ENCODE measurements at regions not wholly inside any gene's neighbourhood (a gene's known extent, or its start where the extent isn't known, plus 50 kb on each side); places are given as distances from the start of the nearest gene placed in this dataset.

DNA sequence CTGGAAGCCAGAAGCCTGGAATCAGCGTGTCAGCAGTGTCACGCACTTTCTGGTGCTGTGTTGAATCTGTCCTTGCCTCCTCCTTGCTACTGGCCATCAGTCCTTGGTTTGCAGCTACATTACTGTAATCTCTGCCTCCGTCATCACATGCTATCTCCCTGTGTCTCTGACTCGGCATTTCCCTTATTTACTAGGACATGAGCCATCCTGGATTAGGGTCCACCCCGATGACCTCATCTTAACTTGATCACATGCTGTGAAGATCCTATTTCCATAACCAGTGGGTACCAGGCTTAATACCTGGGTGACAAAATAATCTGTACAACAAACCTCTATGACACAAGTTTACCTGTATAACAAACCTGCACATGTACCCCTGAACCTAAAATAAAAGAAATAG lies 518.0 kb upstream of the KLF6 start:
- no peaks in the 10 kb centered on the region for H3K79me2 ChIP-seq (ENCODE audit: low read depth)
- no peaks in the 10 kb centered on the region for H4K20me1 ChIP-seq (ENCODE audit: insufficient read depth)
- H3K4me1 ChIP-seq (replicated peaks; ENCODE audit: insufficient read depth): no peaks in the 10 kb centered on the region
- no peaks in the 10 kb centered on the region for H3K36me3 ChIP-seq (ENCODE audit: low read depth)
- H3K9me3 ChIP-seq (ENCODE audit: insufficient read depth, low read depth): no peaks in the 10 kb centered on the region; the same call in 1 of the 2 replicates
- ChIA-PET POLR2A (ENCODE audit: unreplicated experiment) (no interaction called here), CTCF (interaction anchor here (0.6 kb wide), 1 partner anchor 402 kb away, joined by 3 read pairs; no protein-coding TSS in a partner anchor)
- no peak overlapping the region for H3K4me3 ChIP-seq
- no peaks in the 10 kb centered on the region for H3K9me2 ChIP-seq (ENCODE audit: insufficient read depth)
- intact Hi-C loops (cut with micrococcal nuclease; ENCODE audit: unreplicated experiment): no loop called here
- H3F3A ChIP-seq (ENCODE audit: insufficient read depth, low read depth): no peaks in the 10 kb centered on the region
- BruUV-seq (replicated peaks): no TSS peak
- TF ChIP-seq, protein P1, sequence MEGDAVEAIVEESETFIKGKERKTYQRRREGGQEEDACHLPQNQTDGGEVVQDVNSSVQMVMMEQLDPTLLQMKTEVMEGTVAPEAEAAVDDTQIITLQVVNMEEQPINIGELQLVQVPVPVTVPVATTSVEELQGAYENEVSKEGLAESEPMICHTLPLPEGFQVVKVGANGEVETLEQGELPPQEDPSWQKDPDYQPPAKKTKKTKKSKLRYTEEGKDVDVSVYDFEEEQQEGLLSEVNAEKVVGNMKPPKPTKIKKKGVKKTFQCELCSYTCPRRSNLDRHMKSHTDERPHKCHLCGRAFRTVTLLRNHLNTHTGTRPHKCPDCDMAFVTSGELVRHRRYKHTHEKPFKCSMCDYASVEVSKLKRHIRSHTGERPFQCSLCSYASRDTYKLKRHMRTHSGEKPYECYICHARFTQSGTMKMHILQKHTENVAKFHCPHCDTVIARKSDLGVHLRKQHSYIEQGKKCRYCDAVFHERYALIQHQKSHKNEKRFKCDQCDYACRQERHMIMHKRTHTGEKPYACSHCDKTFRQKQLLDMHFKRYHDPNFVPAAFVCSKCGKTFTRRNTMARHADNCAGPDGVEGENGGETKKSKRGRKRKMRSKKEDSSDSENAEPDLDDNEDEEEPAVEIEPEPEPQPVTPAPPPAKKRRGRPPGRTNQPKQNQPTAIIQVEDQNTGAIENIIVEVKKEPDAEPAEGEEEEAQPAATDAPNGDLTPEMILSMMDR (conservative IDR thresholded peaks at IDR 0.05): no peak
- no peak for TF ChIP-seq EZH2 (IDR thresholded peaks at IDR 0.05; ENCODE audit: low read depth)
- no peak overlapping the region for H3K27ac ChIP-seq
- DNase-seq: no peak
- no peaks in the 10 kb centered on the region for H3K27me3 ChIP-seq (ENCODE audit: insufficient read depth, low read depth)
- no peak overlapping the region for H2AFZ ChIP-seq
- no peak overlapping the region for H3K4me2 ChIP-seq

GRCh38 chr10:4301291-4302045 lies 516.5 kb upstream of the KLF6 start:
- TF ChIP-seq, protein P1 (conservative IDR thresholded peaks at IDR 0.05): no peak
- no peak for TF ChIP-seq EZH2 (IDR thresholded peaks at IDR 0.05; ENCODE audit: low read depth)
- no peaks in the 10 kb centered on the region for H3F3A ChIP-seq (ENCODE audit: insufficient read depth, low read depth)
- ChIA-PET POLR2A (ENCODE audit: unreplicated experiment) (no interaction called here), CTCF (no interaction called here)
- H4K20me1 ChIP-seq (ENCODE audit: insufficient read depth): no peaks in the 10 kb centered on the region
- BruUV-seq (replicated peaks): no TSS peak
- no peak for DNase-seq
- H3K4me3 ChIP-seq: no peak overlapping the region
- H2AFZ ChIP-seq: no peak overlapping the region
- H3K79me2 ChIP-seq (ENCODE audit: low read depth): no peaks in the 10 kb centered on the region
- no peaks in the 10 kb centered on the region for H3K36me3 ChIP-seq (ENCODE audit: low read depth)
- intact Hi-C loops (cut with micrococcal nuclease; ENCODE audit: unreplicated experiment): no loop called here
- no peaks in the 10 kb centered on the region for H3K4me1 ChIP-seq (replicated peaks; ENCODE audit: insufficient read depth)
- no peaks in the 10 kb centered on the region; the same call in 1 of the 2 replicates for H3K9me3 ChIP-seq (ENCODE audit: insufficient read depth, low read depth)
- no peak overlapping the region for H3K27ac ChIP-seq
- H3K9me2 ChIP-seq (ENCODE audit: insufficient read depth): no peaks in the 10 kb centered on the region
- H3K4me2 ChIP-seq: no peak overlapping the region
- H3K27me3 ChIP-seq (ENCODE audit: insufficient read depth, low read depth): no peaks in the 10 kb centered on the region

GRCh38 chr10:4296161-4296560 lies 511.2 kb upstream of the KLF6 start:
- no peaks in the 10 kb centered on the region for H3K79me2 ChIP-seq (ENCODE audit: low read depth)
- H2AFZ ChIP-seq: no peak overlapping the region
- no peaks in the 10 kb centered on the region for H4K20me1 ChIP-seq (ENCODE audit: insufficient read depth)
- DNase-seq: no peak
- TF ChIP-seq, protein P1 (conservative IDR thresholded peaks at IDR 0.05): no peak
- no peak for TF ChIP-seq EZH2 (IDR thresholded peaks at IDR 0.05; ENCODE audit: low read depth)
- no peaks in the 10 kb centered on the region for H3K9me2 ChIP-seq (ENCODE audit: insufficient read depth)
- H3K27me3 ChIP-seq (ENCODE audit: insufficient read depth, low read depth): no peaks in the 10 kb centered on the region
- CTCF ChIA-PET: no interaction called here
- H3K27ac ChIP-seq: no peak overlapping the region
- no peaks in the 10 kb centered on the region for H3F3A ChIP-seq (ENCODE audit: insufficient read depth, low read depth)
- no peak overlapping the region for H3K4me2 ChIP-seq
- POLR2A ChIA-PET (ENCODE audit: unreplicated experiment): no interaction called here
- intact Hi-C loops (cut with micrococcal nuclease; ENCODE audit: unreplicated experiment): no loop called here
- H3K36me3 ChIP-seq (ENCODE audit: low read depth): no peaks in the 10 kb centered on the region
- no peaks in the 10 kb centered on the region for H3K9me3 ChIP-seq (ENCODE audit: insufficient read depth, low read depth)
- H3K4me3 ChIP-seq: no peak overlapping the region
- BruUV-seq (replicated peaks): no TSS peak
- no peaks in the 10 kb centered on the region for H3K4me1 ChIP-seq (replicated peaks; ENCODE audit: insufficient read depth)
